ENCODE measurements at regions not wholly inside any gene's neighbourhood (a gene's known extent, or its start where the extent isn't known, plus 50 kb on each side); places are given as distances from the start of the nearest gene placed in this dataset.
"Not testable (repeated sequence)": the region's sequence is repeated elsewhere in the genome, so short reads cannot be mapped to it uniquely, and the experiment has no call there.

DNA sequence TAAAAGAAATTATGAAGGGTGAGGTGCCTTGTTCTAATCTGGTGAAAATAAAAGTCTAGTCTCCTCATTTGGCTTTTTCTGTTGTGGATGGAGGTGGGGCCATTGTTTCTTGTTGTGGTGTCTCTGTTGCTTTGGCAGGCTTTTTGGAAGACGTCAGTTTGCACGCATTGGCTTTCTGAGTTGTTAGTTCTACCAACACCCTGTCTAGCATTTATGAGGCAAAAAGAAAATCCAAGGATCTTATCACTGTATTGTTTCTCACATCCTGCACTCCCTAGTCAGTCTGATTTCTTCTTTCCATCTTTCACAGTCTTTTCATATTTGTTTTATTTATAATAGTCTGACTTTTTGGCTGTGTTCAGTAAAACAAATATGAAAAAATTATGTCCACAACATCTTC lies 898.3 kb downstream of the REEP3 start:
- DNase-seq (no peak), ATAC-seq (no peak)
- Mint-ChIP-seq H3K36me3 (no peaks in the 10 kb centered on the region), H3K4me1 (no peaks in the 10 kb centered on the region), H3K27ac (no peak overlapping the region), H3K27me3 (ENCODE audit: low read depth in 2 of 2) (no peaks in the 10 kb centered on the region), H3K9me3 (peaks cover 6 to 7% of the 10 kb centered on the region in 2 donors), H3K4me3 (no peak overlapping the region)
- Histone ChIP-seq H3K36me3 (ENCODE audit: control insufficient read depth, insufficient read depth, low read length) (no peaks in the 10 kb centered on the region), H3K4me3 (ENCODE audit: low read length) (no peak overlapping the region), H3K4me1 (ENCODE audit: control insufficient read depth, insufficient read depth, low read length) (no peaks in the 10 kb centered on the region), H3K27ac (ENCODE audit: low read length) (no peak overlapping the region), H3K9me3 (ENCODE audit: control insufficient read depth, insufficient read depth, low read length) (no peaks in the 10 kb centered on the region), H3K27me3 (ENCODE audit: control insufficient read depth, insufficient read depth, low read length) (no peaks in the 10 kb centered on the region)
- TF ChIP-seq, protein P1, sequence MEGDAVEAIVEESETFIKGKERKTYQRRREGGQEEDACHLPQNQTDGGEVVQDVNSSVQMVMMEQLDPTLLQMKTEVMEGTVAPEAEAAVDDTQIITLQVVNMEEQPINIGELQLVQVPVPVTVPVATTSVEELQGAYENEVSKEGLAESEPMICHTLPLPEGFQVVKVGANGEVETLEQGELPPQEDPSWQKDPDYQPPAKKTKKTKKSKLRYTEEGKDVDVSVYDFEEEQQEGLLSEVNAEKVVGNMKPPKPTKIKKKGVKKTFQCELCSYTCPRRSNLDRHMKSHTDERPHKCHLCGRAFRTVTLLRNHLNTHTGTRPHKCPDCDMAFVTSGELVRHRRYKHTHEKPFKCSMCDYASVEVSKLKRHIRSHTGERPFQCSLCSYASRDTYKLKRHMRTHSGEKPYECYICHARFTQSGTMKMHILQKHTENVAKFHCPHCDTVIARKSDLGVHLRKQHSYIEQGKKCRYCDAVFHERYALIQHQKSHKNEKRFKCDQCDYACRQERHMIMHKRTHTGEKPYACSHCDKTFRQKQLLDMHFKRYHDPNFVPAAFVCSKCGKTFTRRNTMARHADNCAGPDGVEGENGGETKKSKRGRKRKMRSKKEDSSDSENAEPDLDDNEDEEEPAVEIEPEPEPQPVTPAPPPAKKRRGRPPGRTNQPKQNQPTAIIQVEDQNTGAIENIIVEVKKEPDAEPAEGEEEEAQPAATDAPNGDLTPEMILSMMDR (IDR thresholded peaks at IDR 0.05) = no peak
- intact Hi-C loops (cut with micrococcal nuclease) = no loop called here
- WGBS (ENCODE audit: insufficient coverage) = 94% methylated on average over 2 of the region's 2 CpGs

DNA sequence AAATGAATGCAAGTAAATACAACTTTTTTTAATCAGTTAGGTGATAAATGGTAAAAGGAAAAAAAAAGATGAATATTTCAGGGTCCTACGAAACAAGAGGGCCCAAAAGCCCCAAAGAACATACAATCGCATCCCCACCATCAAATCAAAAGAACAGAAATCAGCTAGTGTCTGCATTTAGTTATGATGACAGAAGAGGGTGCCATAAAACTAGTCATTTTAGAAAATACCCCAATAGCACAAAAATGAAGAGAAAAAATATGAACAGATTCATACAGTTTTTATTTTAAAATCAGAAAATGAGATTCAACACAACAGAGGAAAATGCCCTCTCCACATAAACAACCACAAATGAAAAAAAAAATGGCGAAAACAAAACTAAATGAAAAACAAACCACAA lies 905.5 kb downstream of the REEP3 start:
- H3K4me3 ChIP-seq (ENCODE audit: low read length) = no peak overlapping the region
- H3K27ac ChIP-seq (ENCODE audit: low read length) = no peak overlapping the region
- no peak for DNase-seq
- Mint-ChIP-seq H3K9me3 (peaks cover 3 to 8% of the 10 kb centered on the region in 2 donors), H3K27me3 (ENCODE audit: low read depth in 2 of 2) (no peaks in the 10 kb centered on the region), H3K4me1 (no peaks in the 10 kb centered on the region), H3K4me3 (no peak overlapping the region), H3K36me3 (no peaks in the 10 kb centered on the region), H3K27ac (no peak overlapping the region)
- ATAC-seq = no peak
- H3K36me3 ChIP-seq (ENCODE audit: control insufficient read depth, insufficient read depth, low read length) = no peaks in the 10 kb centered on the region
- no peaks in the 10 kb centered on the region for H3K27me3 ChIP-seq (ENCODE audit: control insufficient read depth, insufficient read depth, low read length)
- no peaks in the 10 kb centered on the region for H3K4me1 ChIP-seq (ENCODE audit: control insufficient read depth, insufficient read depth, low read length)
- no CpG with 5 or more reads among the region's 3 CpGs for WGBS (ENCODE audit: insufficient coverage)
- intact Hi-C loops (cut with micrococcal nuclease) = no loop called here
- no peaks in the 10 kb centered on the region for H3K9me3 ChIP-seq (ENCODE audit: control insufficient read depth, insufficient read depth, low read length)
- TF ChIP-seq, protein P1 (IDR thresholded peaks at IDR 0.05) = no peak

DNA sequence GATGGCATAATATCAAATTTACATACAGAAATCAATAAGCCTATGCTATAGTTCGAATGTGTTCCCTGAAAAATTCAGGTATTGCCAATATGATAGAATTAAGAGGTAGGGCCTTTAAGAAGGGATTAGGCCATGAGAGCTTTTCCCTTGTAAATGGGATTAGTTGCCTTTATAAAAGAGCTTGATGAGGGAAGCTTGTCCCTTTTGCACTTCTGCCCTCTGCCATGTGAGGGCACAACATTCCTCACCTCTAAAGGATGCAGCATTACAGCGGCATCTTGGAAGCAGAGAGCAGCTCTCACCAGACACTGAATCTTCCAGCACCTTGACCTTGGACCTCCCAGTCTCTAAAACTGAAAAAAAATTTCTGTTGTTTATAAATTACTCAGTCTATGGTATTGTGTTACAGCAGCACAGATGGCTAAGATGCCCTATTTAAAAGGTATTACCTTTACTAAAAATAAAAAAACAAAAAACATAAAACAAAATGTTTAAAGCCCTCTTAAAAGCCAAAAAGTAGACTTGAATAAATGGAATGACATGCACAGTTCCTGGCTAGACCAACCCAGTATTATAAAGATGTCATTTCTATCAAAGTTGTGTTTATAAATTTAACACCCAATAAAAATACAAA lies 909.6 kb downstream of the REEP3 start:
- Mint-ChIP-seq H3K27me3 (ENCODE audit: low read depth in 2 of 2) (no peaks in the 10 kb centered on the region), H3K36me3 (no peaks in the 10 kb centered on the region), H3K4me3 (no peak overlapping the region), H3K9me3 (peaks cover 5 to 11% of the 10 kb centered on the region in 2 donors), H3K4me1 (no peaks in the 10 kb centered on the region), H3K27ac (no peak overlapping the region)
- TF ChIP-seq, protein P1 (IDR thresholded peaks at IDR 0.05) = no peak
- Histone ChIP-seq H3K27ac (ENCODE audit: low read length) (no peak overlapping the region), H3K4me3 (ENCODE audit: low read length) (no peak overlapping the region), H3K4me1 (ENCODE audit: control insufficient read depth, insufficient read depth, low read length) (no peaks in the 10 kb centered on the region), H3K9me3 (ENCODE audit: control insufficient read depth, insufficient read depth, low read length) (no peaks in the 10 kb centered on the region), H3K36me3 (ENCODE audit: control insufficient read depth, insufficient read depth, low read length) (no peaks in the 10 kb centered on the region), H3K27me3 (ENCODE audit: control insufficient read depth, insufficient read depth, low read length) (no peaks in the 10 kb centered on the region)
- intact Hi-C loops (cut with micrococcal nuclease) = no loop called here
- no peak for ATAC-seq
- 40% methylated on average over 2 of the region's 2 CpGs for WGBS (ENCODE audit: insufficient coverage)
- no peak for DNase-seq

DNA sequence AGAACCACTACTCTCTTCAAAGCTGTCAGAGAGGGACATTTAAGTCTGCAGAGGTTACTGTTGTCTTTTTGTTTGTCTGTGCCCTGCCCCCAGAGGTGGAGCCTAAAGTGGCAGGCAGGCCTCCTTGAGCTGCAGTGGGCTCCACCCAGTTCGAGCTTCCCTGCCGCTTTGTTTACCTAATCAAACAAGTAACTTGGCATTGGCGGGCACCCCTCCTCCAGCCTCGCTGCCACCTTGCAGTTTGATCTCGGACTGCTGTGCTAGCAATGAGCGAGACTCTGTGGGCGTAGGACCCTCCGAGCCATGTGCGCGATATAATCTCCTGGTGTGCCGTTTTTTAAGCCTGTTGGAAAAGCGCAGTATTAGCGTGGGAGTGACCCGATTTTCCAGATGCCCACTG lies 920.7 kb downstream of the REEP3 start:
- ATAC-seq; H3K4me3 ChIP-seq (ENCODE audit: low read length); DNase-seq; intact Hi-C loops (cut with micrococcal nuclease); H3K9me3 ChIP-seq (ENCODE audit: control insufficient read depth, insufficient read depth, low read length); H3K27me3 ChIP-seq (ENCODE audit: control insufficient read depth, insufficient read depth, low read length); H3K36me3 ChIP-seq (ENCODE audit: control insufficient read depth, insufficient read depth, low read length); H3K27ac Mint-ChIP-seq; H3K27me3 Mint-ChIP-seq (ENCODE audit: low read depth in 2 of 2); H3K4me3 Mint-ChIP-seq; H3K4me1 ChIP-seq (ENCODE audit: control insufficient read depth, insufficient read depth, low read length); H3K27ac ChIP-seq (ENCODE audit: low read length); H3K36me3 Mint-ChIP-seq; H3K4me1 Mint-ChIP-seq: not testable (repeated sequence)
- H3K9me3 Mint-ChIP-seq = peaks cover 14 to 16% of the 10 kb centered on the region in 2 donors
- 92% methylated on average over 14 of the region's 14 CpGs for WGBS (ENCODE audit: insufficient coverage)

Measured in natural killer cell (primary cell).